K562 (cell line): ENCODE measurements at regions not wholly inside any gene's neighbourhood (a gene's known extent, or its start where the extent isn't known, plus 50 kb on each side); places are given as distances from the start of the nearest gene placed in this dataset. TPM values are rescaled to one million over a fixed set of nuclear protein-coding genes. Genes with fewer than 3 reads are reported as not detected.

Experiments
- ATAC-seq: fragments of 200-7000 bp; cut with Tn5 transposase; 3 replicates; pipeline ENCODE4 v1.9.1; 2020; ENCODE audit warnings: moderate library complexity
- BruUV-seq: library from RNA; stranded (reverse); fragments of 400-500 nt; replicated peaks from 2 replicates; lab custom pipeline; 2021; lab: Mats Ljungman, UMichigan
- CTCF ChIA-PET: fragments of 300-600 bp; formaldehyde crosslinking; extraction: SDS; loops from one replicate; lab custom pipeline; 2021; ENCODE audit warnings: low intra/inter-chr PET ratio; lab: Yijun Ruan, JAX
- POLR2A ChIA-PET: fragments of 300-600, 350-650 bp; sonication (Branson Sonifier 250); formaldehyde crosslinking; extraction: SDS; loops from one replicate; lab custom pipeline; 2021; ENCODE audit warnings: antibody characterized with exemption, inconsistent platforms; lab: Yijun Ruan, JAX
- DNase-seq, 4 experiments: peaks; one replicate each; pipeline versions ENCODE4 v3.0.0 to v3.0.0-alpha.2; 2011 to 2018; ENCODE audit warnings: low spot score in 3 of 4, mixed read lengths in 3 of 4; ENCODE audit errors: extremely low read depth in 1 of 4
- FAIRE-seq: peaks from 2 replicates; lab custom pipeline; 2011; peaks lifted over from hg19 to GRCh38; lab: Jason Lieb, UNC
- H2AFZ ChIP-seq: 2 replicates; pipeline ENCODE4 v1.6.0; 2011; ENCODE audit warnings: low read depth, low read length, control low read depth, inconsistent platforms
- H3K27ac ChIP-seq: fragments of 200-600 bp; 3 replicates; pipeline ENCODE4 v1.8.0; 2011; ENCODE audit warnings: low read depth, mild to moderate bottlenecking, control low read depth, inconsistent platforms, low read length, moderate library complexity, mixed read lengths; ENCODE audit errors: extremely low read depth
- H3K27me3 ChIP-seq, 2 experiments: fragments of 300-600 bp in 1 of 2; 2 replicates in 1 of 2; 3 replicates in 1 of 2; pipeline versions ENCODE4 v1.6.0 to v1.8.0; 2011; ENCODE audit warnings: inconsistent platforms in 2 of 2, low read length in 2 of 2, mild to moderate bottlenecking in 1 of 2, mixed read lengths in 1 of 2, moderate library complexity in 1 of 2; ENCODE audit not compliant: control insufficient read depth in 2 of 2, insufficient read depth in 2 of 2
- H3K36me3 ChIP-seq: fragments of 300-600 bp; 3 replicates; pipeline ENCODE4 v1.8.0; 2011; ENCODE audit warnings: mild to moderate bottlenecking, low read length, inconsistent platforms; ENCODE audit not compliant: control insufficient read depth, insufficient read depth
- H3K4me1 ChIP-seq, 2 experiments: fragments of 200-600 bp in 1 of 2; replicated peaks in 1 of 2; 2 replicates in 1 of 2; 3 replicates in 1 of 2; pipeline versions ENCODE4 v1.5.1 to v1.8.0; 2011; ENCODE audit warnings: inconsistent platforms in 2 of 2, low read length in 2 of 2, mild to moderate bottlenecking in 1 of 2, mixed read lengths in 1 of 2, moderate library complexity in 1 of 2; ENCODE audit not compliant: control insufficient read depth in 2 of 2, insufficient read depth in 2 of 2
- H3K4me2 ChIP-seq: 2 replicates; pipeline ENCODE4 v1.6.1; 2011; ENCODE audit warnings: low read length, control low read depth, inconsistent platforms, mixed read lengths; ENCODE audit not compliant: insufficient read depth
- H3K4me3 ChIP-seq: fragments of 200-600 bp; sonication (generic), shearing (Covaris generic); 2 replicates; pipeline ENCODE4 v1.5.1; 2016; ENCODE audit warnings: control low read depth, inconsistent platforms
- H3K79me2 ChIP-seq: fragments of 200-600 bp; 3 replicates; pipeline ENCODE4 v1.8.0; 2011; ENCODE audit warnings: low read length, inconsistent platforms; ENCODE audit not compliant: control insufficient read depth, insufficient read depth
- H3K9ac ChIP-seq, 2 experiments: 2 replicates each; pipeline versions ENCODE4 v1.6.0 to v1.6.1; 2011; ENCODE audit warnings: low read depth in 2 of 2, low read length in 2 of 2, control low read depth in 1 of 2, inconsistent platforms in 1 of 2, mild to moderate bottlenecking in 1 of 2, mixed read lengths in 1 of 2; ENCODE audit not compliant: insufficient read depth in 1 of 2
- H3K9me1 ChIP-seq: one replicate; pipeline ENCODE4 v1.6.0; 2011; ENCODE audit warnings: inconsistent platforms, mild to moderate bottlenecking, low read length, moderate library complexity; ENCODE audit not compliant: control insufficient read depth, insufficient read depth
- H3K9me3 ChIP-seq: replicated peaks from 2 replicates; pipeline ENCODE4 v1.5.1; 2011; ENCODE audit warnings: low read depth, low read length, inconsistent platforms; ENCODE audit not compliant: control insufficient read depth, insufficient read depth
- H4K20me1 ChIP-seq: replicated peaks from 2 replicates; pipeline ENCODE4 v1.6.1; 2011; ENCODE audit warnings: low read length, inconsistent platforms, mixed read lengths; ENCODE audit not compliant: control insufficient read depth, insufficient read depth
- NFIC ChIP-seq: fragments of 450-650 bp; IDR thresholded peaks from 2 replicates; pipeline ENCODE4 v1.6.1; 2017; ENCODE audit warnings: mild to moderate bottlenecking, inconsistent platforms
- NR2C1 ChIP-seq, 2 experiments: fragments of 450-650 bp; IDR thresholded peaks; 2 replicates each; pipeline ENCODE4 v1.6.1; 2017; ENCODE audit warnings: mild to moderate bottlenecking in 2 of 2, antibody characterized with exemption in 1 of 2, inconsistent platforms in 1 of 2, missing compliant biosample characterization in 1 of 2, missing genetic modification characterization in 1 of 2
- SIRT6 ChIP-seq: IDR thresholded peaks from one replicate; pipeline ENCODE4 v1.6.1; 2012; ENCODE audit warnings: low read depth, mild to moderate bottlenecking, control low read depth, inconsistent platforms, low read length, moderate library complexity
- WGBS: fragments of 100-300 bp; shearing (Covaris generic); methylation state at CpG from one replicate; pipeline ENCODE4 v1.1.6; 2016; ENCODE audit warnings: low coverage, mixed read lengths; ENCODE audit not compliant: insufficient coverage; ENCODE audit errors: missing lambda C conversion rate; 5-methylcytosine and 5-hydroxymethylcytosine counted together
- in situ Hi-C: fragments of 300-500 bp; cut with MboI; formaldehyde crosslinking; loops from 4 replicates; pipeline ENCODE4 v1.15.0; 2018; ENCODE audit warnings: inconsistent platforms, mixed read lengths
- intact Hi-C: fragments of 100-400 bp; cut with micrococcal nuclease; formaldehyde crosslinking; loops from 2 replicates; pipeline ENCODE4 v1.14.2; 2022
- small RNA-seq: library from RNA; depleted of rRNA; stranded (forward); fragments of <200 nt; gene quantifications from one replicate; pipeline ENCODE3, GENCODE V24; 2014
- TF ChIP-seq, protein P1 (sequence below): sonication (generic); formaldehyde crosslinking; IDR thresholded peaks from 2 replicates; pipeline ENCODE4 v1.8.0; 2022; ENCODE audit warnings: missing genetic modification reagents, mild to moderate bottlenecking, moderate library complexity, borderline replicate concordance

DNA sequence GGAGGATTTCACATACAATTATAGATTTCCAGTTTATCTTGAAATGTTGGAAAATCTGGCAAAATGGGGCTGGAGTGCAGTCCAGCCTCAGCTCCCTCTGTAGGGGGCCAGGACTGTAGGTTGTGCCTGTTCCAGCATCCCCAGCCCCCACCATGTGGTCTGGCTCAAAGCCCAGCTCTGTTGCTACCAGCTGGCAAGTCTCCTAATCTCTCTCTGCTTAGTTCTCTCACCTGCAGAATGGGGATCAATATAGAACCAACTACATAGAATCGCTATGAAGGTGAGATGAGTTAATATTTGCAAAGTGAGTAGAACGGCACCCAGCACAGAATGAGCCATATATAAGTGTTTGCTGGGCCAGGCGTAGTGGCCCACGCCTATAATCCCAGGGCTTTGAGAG, 50.0 kb upstream of the TARDBP start:
- H3K9ac ChIP-seq = no peak overlapping the region
- H3K27me3 ChIP-seq = peaks cover 48 to 91% of the 10 kb centered on the region in 2 experiments
- H3K4me1 ChIP-seq = peaks cover 0 to 11% of the 10 kb centered on the region in 2 experiments; a peak in 4 of 5 replicates
- in situ Hi-C loops (no loop called here), intact Hi-C loops (no loop called here)
- H3K4me3 ChIP-seq = no peak overlapping the region
- H3K9me3 ChIP-seq = no peaks in the 10 kb centered on the region
- no peak for ATAC-seq
- H3K4me2 ChIP-seq = no peak overlapping the region
- no peaks in the 10 kb centered on the region; the same call in none of the 2 replicates for H4K20me1 ChIP-seq
- no peaks in the 10 kb centered on the region for H3K79me2 ChIP-seq
- ChIA-PET CTCF (no interaction called here), POLR2A (interaction anchor here (0.6 to 1.2 kb wide), 2 partner anchors 59 to 450 kb away, joined by 3 read pairs; no protein-coding TSS in a partner anchor)
- H3K9me1 ChIP-seq = no peaks in the 10 kb centered on the region
- BruUV-seq = no TSS peak
- DNase-seq = no peak
- H3K36me3 ChIP-seq = no peaks in the 10 kb centered on the region
- 6% methylated on average over 4 of the region's 4 CpGs for WGBS
- TF ChIP-seq NR2C1 (IDR thresholded peaks at IDR 0.05) = no peak
- TF ChIP-seq NR2C1 (tag; IDR thresholded peaks at IDR 0.05) = no peak
- no peak for TF ChIP-seq SIRT6
- TF ChIP-seq, protein P1, sequence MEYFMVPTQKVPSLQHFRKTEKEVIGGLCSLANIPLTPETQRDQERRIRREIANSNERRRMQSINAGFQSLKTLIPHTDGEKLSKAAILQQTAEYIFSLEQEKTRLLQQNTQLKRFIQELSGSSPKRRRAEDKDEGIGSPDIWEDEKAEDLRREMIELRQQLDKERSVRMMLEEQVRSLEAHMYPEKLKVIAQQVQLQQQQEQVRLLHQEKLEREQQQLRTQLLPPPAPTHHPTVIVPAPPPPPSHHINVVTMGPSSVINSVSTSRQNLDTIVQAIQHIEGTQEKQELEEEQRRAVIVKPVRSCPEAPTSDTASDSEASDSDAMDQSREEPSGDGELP (CRISPR knock-in tag) = peak; percentile 41; the same call in 1 of the 2 replicates
- peak; percentile 69 for TF ChIP-seq NFIC
- no peak for FAIRE-seq
- no peak overlapping the region for H3K27ac ChIP-seq
- no peak overlapping the region for H2AFZ ChIP-seq

Small RNAs in the stretch of these regions (small RNA-seq; reads per million reads assigned to genes)
- not detected for gene HSPE1P24
